ENCODE measurements at regions not wholly inside any gene's neighbourhood (a gene's known extent, or its start where the extent isn't known, plus 50 kb on each side); places are given as distances from the start of the nearest gene placed in this dataset.

- Histone ChIP-seq H3K9ac (ENCODE audit: low read depth, low read length) (no peak overlapping the region), H4K20me1 (ENCODE audit: insufficient read depth, low read length) (no peaks in the 10 kb centered on the region), H3K27me3 (ENCODE audit: insufficient read depth, low read length, poor library complexity) (no peaks in the 10 kb centered on the region), H3K9me3 (ENCODE audit: insufficient read depth, low read length, severe bottlenecking) (peaks cover 16% of the 10 kb centered on the region), H3K4me1 (ENCODE audit: insufficient read depth, low read length) (no peaks in the 10 kb centered on the region), H3K4me2 (ENCODE audit: insufficient read depth, low read length) (no peak overlapping the region), H3K27ac (ENCODE audit: low read length) (no peak overlapping the region), H3K4me3 (ENCODE audit: low read depth in 1 of 2, low read length in 2 of 2) (no peak overlapping the region), H2AFZ (ENCODE audit: low read depth, low read length) (no peak overlapping the region), H3K79me2 (ENCODE audit: insufficient read depth, low read length) (no peaks in the 10 kb centered on the region), H3K36me3 (ENCODE audit: insufficient read depth, low read length) (no peaks in the 10 kb centered on the region)
- no peak for TF ChIP-seq EZH2 (IDR thresholded peaks at IDR 0.05; ENCODE audit: borderline replicate concordance, low read depth, low read length, severe bottlenecking)
- no peak for ATAC-seq (ENCODE audit: insufficient read depth, low read depth)
- no peak for DNase-seq
Observed at GRCh38 chr5:27474395-27474794, 436.0 kb upstream of the CDH9 start.

- no peak overlapping the region for H3K4me2 ChIP-seq (ENCODE audit: insufficient read depth, low read length)
- no peak for DNase-seq
- TF ChIP-seq CTCF (IDR thresholded peaks at IDR 0.05; ENCODE audit: borderline replicate concordance, extremely low read depth, low read length, poor library complexity, severe bottlenecking) (no peak), EZH2 (IDR thresholded peaks at IDR 0.05; ENCODE audit: borderline replicate concordance, low read depth, low read length, severe bottlenecking) (no peak)
- no peaks in the 10 kb centered on the region for H3K27me3 ChIP-seq (ENCODE audit: insufficient read depth, low read length, poor library complexity)
- no peak overlapping the region for H3K27ac ChIP-seq (ENCODE audit: low read length)
- H3K36me3 ChIP-seq (ENCODE audit: insufficient read depth, low read length), result no peaks in the 10 kb centered on the region
- H3K79me2 ChIP-seq (ENCODE audit: insufficient read depth, low read length), result no peaks in the 10 kb centered on the region
- peaks cover 16% of the 10 kb centered on the region for H3K9me3 ChIP-seq (ENCODE audit: insufficient read depth, low read length, severe bottlenecking)
- H4K20me1 ChIP-seq (ENCODE audit: insufficient read depth, low read length), result no peaks in the 10 kb centered on the region
- ATAC-seq (ENCODE audit: insufficient read depth, low read depth), result no peak
- H3K4me1 ChIP-seq (ENCODE audit: insufficient read depth, low read length), result no peaks in the 10 kb centered on the region
- no peak overlapping the region for H3K4me3 ChIP-seq (ENCODE audit: low read depth in 1 of 2, low read length in 2 of 2)
- H3K9ac ChIP-seq (ENCODE audit: low read depth, low read length), result no peak overlapping the region
- no peak overlapping the region for H2AFZ ChIP-seq (ENCODE audit: low read depth, low read length)
Observed at GRCh38 chr5:27474047-27474309, 435.6 kb upstream of the CDH9 start.

GRCh38 chr5:27473307-27474046 is 435.1 kb upstream of the CDH9 start:
- no peak for ATAC-seq (ENCODE audit: insufficient read depth, low read depth)
- Histone ChIP-seq H3K4me2 (ENCODE audit: insufficient read depth, low read length) (no peak overlapping the region), H3K4me3 (ENCODE audit: low read depth in 1 of 2, low read length in 2 of 2) (no peak overlapping the region), H3K9me3 (ENCODE audit: insufficient read depth, low read length, severe bottlenecking) (peaks cover 16% of the 10 kb centered on the region), H3K4me1 (ENCODE audit: insufficient read depth, low read length) (no peaks in the 10 kb centered on the region), H2AFZ (ENCODE audit: low read depth, low read length) (no peak overlapping the region), H3K9ac (ENCODE audit: low read depth, low read length) (no peak overlapping the region), H4K20me1 (ENCODE audit: insufficient read depth, low read length) (no peaks in the 10 kb centered on the region), H3K27me3 (ENCODE audit: insufficient read depth, low read length, poor library complexity) (no peaks in the 10 kb centered on the region), H3K27ac (ENCODE audit: low read length) (no peak overlapping the region), H3K79me2 (ENCODE audit: insufficient read depth, low read length) (no peaks in the 10 kb centered on the region), H3K36me3 (ENCODE audit: insufficient read depth, low read length) (no peaks in the 10 kb centered on the region)
- DNase-seq, result no peak
- TF ChIP-seq EZH2 (IDR thresholded peaks at IDR 0.05; ENCODE audit: borderline replicate concordance, low read depth, low read length, severe bottlenecking) (no peak), CTCF (IDR thresholded peaks at IDR 0.05; ENCODE audit: borderline replicate concordance, extremely low read depth, low read length, poor library complexity, severe bottlenecking) (no peak)

GRCh38 chr5:27472871-27473270 is 434.5 kb upstream of the CDH9 start:
- DNase-seq (no peak), ATAC-seq (ENCODE audit: insufficient read depth, low read depth) (no peak)
- TF ChIP-seq CTCF (IDR thresholded peaks at IDR 0.05; ENCODE audit: borderline replicate concordance, extremely low read depth, low read length, poor library complexity, severe bottlenecking) (no peak), EZH2 (IDR thresholded peaks at IDR 0.05; ENCODE audit: borderline replicate concordance, low read depth, low read length, severe bottlenecking) (no peak)
- Histone ChIP-seq H3K9ac (ENCODE audit: low read depth, low read length) (no peak overlapping the region), H3K79me2 (ENCODE audit: insufficient read depth, low read length) (no peaks in the 10 kb centered on the region), H3K27me3 (ENCODE audit: insufficient read depth, low read length, poor library complexity) (no peaks in the 10 kb centered on the region), H3K36me3 (ENCODE audit: insufficient read depth, low read length) (no peaks in the 10 kb centered on the region), H3K4me2 (ENCODE audit: insufficient read depth, low read length) (no peak overlapping the region), H3K27ac (ENCODE audit: low read length) (no peak overlapping the region), H3K4me1 (ENCODE audit: insufficient read depth, low read length) (no peaks in the 10 kb centered on the region), H3K9me3 (ENCODE audit: insufficient read depth, low read length, severe bottlenecking) (peaks cover 16% of the 10 kb centered on the region), H3K4me3 (ENCODE audit: low read depth in 1 of 2, low read length in 2 of 2) (no peak overlapping the region), H4K20me1 (ENCODE audit: insufficient read depth, low read length) (no peaks in the 10 kb centered on the region), H2AFZ (ENCODE audit: low read depth, low read length) (no peak overlapping the region)

All from DND-41 (cell line).